Neural progenitor cell (in vitro differentiated cells): ENCODE measurements at regions not wholly inside any gene's neighbourhood (a gene's known extent, or its start where the extent isn't known, plus 50 kb on each side); places are given as distances from the start of the nearest gene placed in this dataset.

ENCODE experiments used
- DNase-seq: peaks from one replicate; pipeline ENCODE4 v3.0.0-alpha.2; 2016; ENCODE audit warnings: low spot score
- H2AFZ ChIP-seq: fragments of 200-600 bp; sonication (generic); replicated peaks from 2 replicates; pipeline ENCODE4 v1.6.1; 2016; ENCODE audit warnings: antibody characterized with exemption
- H3F3A ChIP-seq: fragments of 200-600 bp; sonication (generic); 2 replicates; pipeline ENCODE4 v1.6.1; 2016; ENCODE audit warnings: antibody characterized with exemption, low read depth
- H3K27ac ChIP-seq: fragments of 200-600 bp; sonication (generic); 2 replicates; pipeline ENCODE4 v1.5.1; 2016; ENCODE audit warnings: mild to moderate bottlenecking
- H3K27me3 ChIP-seq: fragments of 200-600 bp; sonication (generic); 2 replicates; pipeline ENCODE4 v1.6.1; 2016; ENCODE audit warnings: mild to moderate bottlenecking, moderate library complexity
- H3K36me3 ChIP-seq: fragments of 200-600 bp; sonication (generic); 2 replicates; pipeline ENCODE4 v1.5.1; 2016
- H3K4me1 ChIP-seq: fragments of 200-600 bp; sonication (generic); 2 replicates; pipeline ENCODE4 v1.6.1; 2016; ENCODE audit warnings: mixed run types
- H3K4me2 ChIP-seq: fragments of 200-600 bp; sonication (generic); 2 replicates; pipeline ENCODE4 v1.6.1; 2016
- H3K4me3 ChIP-seq: fragments of 200-600 bp; sonication (generic); 2 replicates; pipeline ENCODE4 v1.5.1; 2016
- H3K79me2 ChIP-seq: fragments of 200-600 bp; sonication (generic); 2 replicates; pipeline ENCODE4 v1.6.1; 2016; ENCODE audit warnings: low read depth
- H3K9ac ChIP-seq: fragments of 200-600 bp; sonication (generic); 2 replicates; pipeline ENCODE4 v1.6.1; 2016
- H3K9me3 ChIP-seq: fragments of 200-600 bp; sonication (generic); 2 replicates; pipeline ENCODE4 v1.5.1; 2016; ENCODE audit warnings: low read depth
- H4K20me1 ChIP-seq: fragments of 200-600 bp; sonication (generic); 2 replicates; pipeline ENCODE4 v1.6.1; 2016; ENCODE audit warnings: low read depth
- H3K27ac Mint-ChIP-seq: 3 replicates; pipeline ENCODE4 v1.8.0; 2021; ENCODE audit warnings: mixed read lengths
- H3K27me3 Mint-ChIP-seq: 2 replicates; pipeline ENCODE4 v1.8.0; 2022; ENCODE audit warnings: low read depth, mild to moderate bottlenecking, inconsistent platforms, moderate library complexity, mixed read lengths; ENCODE audit not compliant: insufficient read depth
- H3K36me3 Mint-ChIP-seq: 3 replicates; pipeline ENCODE4 v1.8.0; 2021; ENCODE audit warnings: mixed read lengths
- H3K4me1 Mint-ChIP-seq: 3 replicates; pipeline ENCODE4 v1.8.0; 2021; ENCODE audit warnings: mixed read lengths
- H3K4me3 Mint-ChIP-seq: 3 replicates; pipeline ENCODE4 v1.8.0; 2021; ENCODE audit warnings: mild to moderate bottlenecking, moderate library complexity, mixed read lengths
- H3K9me3 Mint-ChIP-seq: 3 replicates; pipeline ENCODE4 v1.8.0; 2020; ENCODE audit warnings: mixed read lengths
- CTCF ChIP-seq: fragments of 200-600 bp; sonication (generic); IDR thresholded peaks from 2 replicates; pipeline ENCODE4 v1.5.1; 2017; ENCODE audit warnings: antibody characterized with exemption, mild to moderate bottlenecking
- EZH2 ChIP-seq: fragments of 200-600 bp; sonication (generic); IDR thresholded peaks from 2 replicates; pipeline ENCODE4 v1.6.1; 2017; ENCODE audit warnings: antibody characterized with exemption, mild to moderate bottlenecking, moderate library complexity
- EZH2phosphoT487 ChIP-seq: fragments of 200-600 bp; sonication (generic); IDR thresholded peaks from 2 replicates; pipeline ENCODE4 v1.6.1; 2017; ENCODE audit warnings: antibody characterized with exemption

DNA sequence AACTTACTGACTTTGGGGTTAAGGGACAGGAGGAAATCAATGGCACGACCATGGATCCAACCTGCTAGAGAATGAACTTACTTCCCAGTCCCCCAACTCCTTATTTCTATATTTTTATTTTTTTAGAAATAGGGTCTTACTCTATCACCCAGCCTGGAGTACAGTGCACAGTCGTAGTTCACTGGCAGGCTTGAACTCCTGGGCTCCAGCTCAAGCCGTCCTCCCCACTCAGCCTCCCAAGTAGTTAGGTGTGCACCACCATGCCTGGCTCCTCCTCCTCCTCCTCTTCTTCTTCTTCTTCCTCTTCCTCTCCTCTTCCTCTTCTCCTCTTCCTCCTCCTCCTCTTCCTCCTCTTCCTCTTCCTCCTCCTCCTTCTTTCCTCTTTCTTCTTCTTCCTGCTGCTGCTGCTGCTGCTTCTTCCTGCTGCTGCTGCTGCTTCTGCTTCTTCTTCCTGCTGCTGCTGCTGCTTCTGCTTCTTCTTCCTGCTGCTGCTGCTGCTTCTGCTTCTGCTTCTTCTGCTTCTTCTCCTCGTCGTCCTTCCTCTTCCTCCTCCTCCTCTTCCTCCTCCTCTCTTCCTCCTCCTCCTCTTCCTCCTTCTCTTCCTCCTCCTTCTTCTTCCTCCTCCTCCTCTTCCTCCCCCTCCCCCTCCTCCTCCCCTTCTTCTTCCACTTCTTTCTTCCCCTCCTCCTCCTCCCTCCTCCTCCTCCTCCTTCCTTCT, 390.1 kb upstream of the RGS6 start:
- Mint-ChIP-seq H3K27me3 (no peaks in the 10 kb centered on the region), H3K4me1 (peaks cover 2% of the 10 kb centered on the region), H3K9me3 (no peaks in the 10 kb centered on the region), H3K4me3 (no peak overlapping the region), H3K36me3 (no peaks in the 10 kb centered on the region), H3K27ac (no peak overlapping the region)
- no peak overlapping the region for H3K4me2 ChIP-seq
- H3K9ac ChIP-seq, result no peak overlapping the region
- H3K9me3 ChIP-seq, result no peaks in the 10 kb centered on the region
- H3K27ac ChIP-seq, result no peak overlapping the region
- no peak for DNase-seq
- H4K20me1 ChIP-seq, result no peaks in the 10 kb centered on the region
- no peak overlapping the region for H2AFZ ChIP-seq
- H3K79me2 ChIP-seq, result peaks cover 2% of the 10 kb centered on the region
- no peaks in the 10 kb centered on the region for H3K36me3 ChIP-seq
- TF ChIP-seq EZH2phosphoT487, result no peak
- no peak for TF ChIP-seq EZH2
- no peak for TF ChIP-seq CTCF
- H3K27me3 ChIP-seq, result no peaks in the 10 kb centered on the region
- no peak overlapping the region for H3K4me3 ChIP-seq
- H3K4me1 ChIP-seq, result no peaks in the 10 kb centered on the region
- H3F3A ChIP-seq, result peaks cover 14% of the 10 kb centered on the region

DNA sequence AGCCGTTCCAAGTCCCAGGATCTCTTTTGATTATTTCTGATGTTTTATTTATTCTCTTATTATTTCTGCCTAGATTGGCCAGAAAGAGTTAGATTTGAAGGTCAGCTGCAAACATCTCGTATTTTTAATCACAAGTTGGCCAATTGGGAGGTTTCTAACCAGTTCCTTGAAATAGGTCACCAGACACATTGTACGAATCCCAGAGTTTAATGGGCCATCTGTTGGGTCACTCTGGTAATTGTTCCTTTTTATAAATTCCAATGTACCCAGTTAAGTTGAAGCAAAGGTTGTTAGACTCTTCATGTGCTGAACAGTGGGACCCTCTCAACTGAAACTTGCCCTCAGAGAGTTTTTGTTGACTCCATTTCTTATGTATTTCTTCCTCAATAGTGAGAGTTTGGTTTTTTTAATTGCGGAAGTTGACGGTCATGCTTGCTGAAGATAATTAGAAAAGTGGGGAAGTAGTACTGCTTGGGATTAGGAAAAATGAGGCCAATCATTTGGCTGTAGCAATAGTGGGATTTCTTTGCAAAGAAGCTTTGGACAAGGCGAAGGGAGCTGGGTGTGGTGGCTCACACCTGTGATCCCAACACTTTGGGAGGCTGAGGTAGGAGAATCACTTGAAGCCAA, 382.7 kb upstream of the RGS6 start:
- Mint-ChIP-seq H3K36me3 (no peaks in the 10 kb centered on the region), H3K4me3 (no peak overlapping the region), H3K4me1 (no peaks in the 10 kb centered on the region), H3K9me3 (no peaks in the 10 kb centered on the region), H3K27me3 (no peaks in the 10 kb centered on the region), H3K27ac (no peak overlapping the region)
- Histone ChIP-seq H3K27me3 (no peaks in the 10 kb centered on the region), H3K79me2 (no peaks in the 10 kb centered on the region), H4K20me1 (no peaks in the 10 kb centered on the region), H3K9me3 (no peaks in the 10 kb centered on the region), H3K36me3 (no peaks in the 10 kb centered on the region), H3F3A (no peaks in the 10 kb centered on the region), H3K4me3 (no peak overlapping the region), H3K9ac (no peak overlapping the region), H2AFZ (no peak overlapping the region), H3K27ac (no peak overlapping the region), H3K4me1 (no peaks in the 10 kb centered on the region), H3K4me2 (no peak overlapping the region)
- TF ChIP-seq EZH2phosphoT487 (no peak), EZH2 (no peak), CTCF (no peak)
- no peak for DNase-seq

GRCh38 chr14:71550367-71550766, 381.9 kb upstream of the RGS6 start:
- H3K27ac ChIP-seq, result no peak overlapping the region
- no peaks in the 10 kb centered on the region for H3F3A ChIP-seq
- no peaks in the 10 kb centered on the region for H3K79me2 ChIP-seq
- H3K4me3 ChIP-seq, result no peak overlapping the region
- no peak overlapping the region for H2AFZ ChIP-seq
- H3K4me1 ChIP-seq, result no peaks in the 10 kb centered on the region
- Mint-ChIP-seq H3K9me3 (no peaks in the 10 kb centered on the region), H3K36me3 (no peaks in the 10 kb centered on the region), H3K4me3 (no peak overlapping the region), H3K27me3 (no peaks in the 10 kb centered on the region), H3K4me1 (no peaks in the 10 kb centered on the region), H3K27ac (no peak overlapping the region)
- no peak for TF ChIP-seq CTCF
- TF ChIP-seq EZH2phosphoT487, result no peak
- H3K27me3 ChIP-seq, result no peaks in the 10 kb centered on the region
- no peaks in the 10 kb centered on the region for H3K36me3 ChIP-seq
- H4K20me1 ChIP-seq, result no peaks in the 10 kb centered on the region
- H3K9ac ChIP-seq, result no peak overlapping the region
- DNase-seq, result no peak
- no peaks in the 10 kb centered on the region for H3K9me3 ChIP-seq
- H3K4me2 ChIP-seq, result no peak overlapping the region
